Neuronal stem cell (in vitro differentiated cells): ENCODE measurements at regions not wholly inside any gene's neighbourhood (a gene's known extent, or its start where the extent isn't known, plus 50 kb on each side); places are given as distances from the start of the nearest gene placed in this dataset.

Experiments used
- DNase-seq: peaks from one replicate; pipeline ENCODE4 v3.0.0-alpha.2; 2013; ENCODE audit warnings: low spot score
- H2AFZ ChIP-seq: one replicate; pipeline ENCODE4 v1.6.1; 2013; ENCODE audit warnings: mild to moderate bottlenecking, low read length, inconsistent platforms
- H2AK5ac ChIP-seq: 2 replicates; pipeline ENCODE4 v1.6.1; 2013; ENCODE audit warnings: low read depth, mild to moderate bottlenecking, inconsistent platforms, low read length, moderate library complexity, mixed read lengths
- H2BK120ac ChIP-seq: 2 replicates; pipeline ENCODE4 v1.6.1; 2013; ENCODE audit warnings: low read depth, mild to moderate bottlenecking, inconsistent platforms, low read length, moderate library complexity, mixed read lengths
- H2BK12ac ChIP-seq: one replicate; pipeline ENCODE4 v1.6.1; 2013; ENCODE audit warnings: low read length, inconsistent platforms
- H2BK15ac ChIP-seq: 2 replicates; pipeline ENCODE4 v1.6.1; 2013; ENCODE audit warnings: mild to moderate bottlenecking, low read length, inconsistent platforms, mixed read lengths
- H2BK5ac ChIP-seq: one replicate; pipeline ENCODE4 v1.6.1; 2013; ENCODE audit warnings: inconsistent platforms, mild to moderate bottlenecking, low read length, moderate library complexity
- H3K14ac ChIP-seq: one replicate; pipeline ENCODE4 v1.6.1; 2013; ENCODE audit warnings: low read length, inconsistent platforms
- H3K18ac ChIP-seq: 2 replicates; pipeline ENCODE4 v1.6.1; 2013; ENCODE audit warnings: low read length, inconsistent platforms
- H3K23ac ChIP-seq: 2 replicates; pipeline ENCODE4 v1.6.1; 2013; ENCODE audit warnings: low read depth, mild to moderate bottlenecking, mixed read lengths, low read length, inconsistent platforms; ENCODE audit not compliant: poor library complexity
- H3K27ac ChIP-seq: replicated peaks from 3 replicates; pipeline ENCODE4 v1.5.1; 2013; ENCODE audit warnings: low read length, inconsistent platforms
- H3K27me3 ChIP-seq, 3 experiments: 2 replicates each; pipeline ENCODE4 v1.6.1; 2013; ENCODE audit warnings: low read length in 3 of 3, mild to moderate bottlenecking in 2 of 3, inconsistent platforms in 1 of 3, low read depth in 1 of 3, mixed read lengths in 1 of 3, moderate library complexity in 1 of 3; ENCODE audit not compliant: control insufficient read depth in 3 of 3, insufficient read depth in 3 of 3
- H3K36me3 ChIP-seq, 2 donors: replicated peaks in 1 of 2; 2 replicates each; pipeline ENCODE4 v1.6.1; 2013; ENCODE audit warnings: low read length in 2 of 2; ENCODE audit not compliant: control insufficient read depth in 2 of 2, insufficient read depth in 2 of 2
- H3K4ac ChIP-seq: 2 replicates; pipeline ENCODE4 v1.6.1; 2013; ENCODE audit warnings: inconsistent platforms, mild to moderate bottlenecking, low read length, moderate library complexity
- H3K4me1 ChIP-seq, 2 donors: 1 replicate in 1 of 2; 2 replicates in 1 of 2; pipeline ENCODE4 v1.6.1; 2013; ENCODE audit warnings: low read length in 2 of 2, low read depth in 1 of 2; ENCODE audit not compliant: control insufficient read depth in 2 of 2, insufficient read depth in 1 of 2
- H3K4me2 ChIP-seq: one replicate; pipeline ENCODE4 v1.6.1; 2013; ENCODE audit warnings: mild to moderate bottlenecking, low read length, inconsistent platforms; ENCODE audit not compliant: insufficient read depth, poor library complexity, severe bottlenecking
- H3K4me3 ChIP-seq, 2 donors: 2 replicates each; pipeline ENCODE4 v1.5.1; 2013; ENCODE audit warnings: low read length in 2 of 2, mild to moderate bottlenecking in 2 of 2, inconsistent platforms in 1 of 2, moderate library complexity in 1 of 2
- H3K79me1 ChIP-seq: one replicate; pipeline ENCODE4 v1.6.1; 2013; ENCODE audit warnings: low read depth, mild to moderate bottlenecking, inconsistent platforms, low read length, moderate library complexity
- H3K9ac ChIP-seq: one replicate; pipeline ENCODE4 v1.6.1; 2013; ENCODE audit warnings: mild to moderate bottlenecking, low read depth, low read length, inconsistent platforms; ENCODE audit not compliant: poor library complexity
- H3K9me3 ChIP-seq, 2 donors: replicated peaks in 1 of 2; 2 replicates each; pipeline versions ENCODE3 to v1.6.1; 2013; ENCODE audit warnings: low read length in 2 of 2, mild to moderate bottlenecking in 2 of 2, inconsistent platforms in 1 of 2, low read depth in 1 of 2, mixed read lengths in 1 of 2, moderate library complexity in 1 of 2; ENCODE audit not compliant: control insufficient read depth in 2 of 2, insufficient read depth in 1 of 2
- H4K8ac ChIP-seq: one replicate; pipeline ENCODE4 v1.6.1; 2013; ENCODE audit warnings: low read depth, mild to moderate bottlenecking, inconsistent platforms, low read length, moderate library complexity
- H4K91ac ChIP-seq: one replicate; pipeline ENCODE4 v1.6.1; 2013; ENCODE audit warnings: low read length, low read depth, mild to moderate bottlenecking, inconsistent platforms; ENCODE audit not compliant: poor library complexity
- WGBS, 2 donors: extraction: QIAGEN DNeasy Blood & Tissue Kit; methylation state at CpG; one replicate each; pipeline ENCODE4 v1.1.7; 2013; ENCODE audit warnings: missing lambda C conversion rate in 2 of 2, mixed read lengths in 1 of 2; ENCODE audit not compliant: insufficient read length in 2 of 2, insufficient replicate concordance in 1 of 2; ENCODE audit errors: extremely low coverage in 2 of 2; 5-methylcytosine and 5-hydroxymethylcytosine counted together

- no peak for DNase-seq
- no peak overlapping the region for H2AK5ac ChIP-seq
- no peak overlapping the region for H4K91ac ChIP-seq
- no CpG with 5 or more reads among the region's 3 CpGs for WGBS, 2 donors
- H2AFZ ChIP-seq = no peak overlapping the region
- H4K8ac ChIP-seq = no peak overlapping the region
- no peak overlapping the region for H3K18ac ChIP-seq
- H3K23ac ChIP-seq = no peak overlapping the region
- no peak overlapping the region for H3K4me2 ChIP-seq
- no peak overlapping the region for H2BK120ac ChIP-seq
- no peaks in the 10 kb centered on the region for H3K27me3 ChIP-seq
- no peak overlapping the region for H3K9ac ChIP-seq
- H3K27ac ChIP-seq = no peak overlapping the region
- no peak overlapping the region for H3K4ac ChIP-seq
- no peak overlapping the region for H3K4me3 ChIP-seq
- peaks cover 2% of the 10 kb centered on the region for H3K79me1 ChIP-seq
- no peak overlapping the region for H2BK12ac ChIP-seq
- H3K14ac ChIP-seq = no peak overlapping the region
- no peaks in the 10 kb centered on the region for H3K36me3 ChIP-seq
- no peaks in the 10 kb centered on the region for H3K4me1 ChIP-seq
- H3K9me3 ChIP-seq = peaks cover 0 to 4% of the 10 kb centered on the region in 2 donors
- H2BK15ac ChIP-seq = no peak overlapping the region
- no peak overlapping the region for H2BK5ac ChIP-seq
Observed at GRCh38 chr7:42385912-42386311, 148.9 kb upstream of the GLI3 start.

GRCh38 chr7:42381161-42381560, 144.2 kb upstream of the GLI3 start:
- no peak overlapping the region for H3K4me2 ChIP-seq
- no peaks in the 10 kb centered on the region for H3K36me3 ChIP-seq
- no peak overlapping the region for H2BK15ac ChIP-seq
- H3K27ac ChIP-seq = no peak overlapping the region
- H4K91ac ChIP-seq = no peak overlapping the region
- H3K23ac ChIP-seq = no peak overlapping the region
- WGBS, 2 donors = no CpG with 5 or more reads among the region's 1 CpG
- no peaks in the 10 kb centered on the region for H3K4me1 ChIP-seq
- no peak overlapping the region for H3K14ac ChIP-seq
- H2AFZ ChIP-seq = no peak overlapping the region
- H2BK5ac ChIP-seq = no peak overlapping the region
- no peaks in the 10 kb centered on the region for H3K27me3 ChIP-seq
- H2BK12ac ChIP-seq = no peak overlapping the region
- no peak overlapping the region for H2AK5ac ChIP-seq
- no peak overlapping the region for H2BK120ac ChIP-seq
- no peaks in the 10 kb centered on the region for H3K79me1 ChIP-seq
- peaks cover 0 to 4% of the 10 kb centered on the region in 2 donors for H3K9me3 ChIP-seq
- H3K9ac ChIP-seq = no peak overlapping the region
- DNase-seq = no peak
- no peak overlapping the region for H3K4me3 ChIP-seq
- H4K8ac ChIP-seq = no peak overlapping the region
- H3K18ac ChIP-seq = no peak overlapping the region
- H3K4ac ChIP-seq = no peak overlapping the region

GRCh38 chr7:42380401-42380800, 143.4 kb upstream of the GLI3 start:
- Histone ChIP-seq H3K4me1 (no peaks in the 10 kb centered on the region), H3K4ac (no peak overlapping the region), H3K14ac (no peak overlapping the region), H4K8ac (no peak overlapping the region), H2BK5ac (no peak overlapping the region), H2AK5ac (no peak overlapping the region), H3K36me3 (no peaks in the 10 kb centered on the region), H4K91ac (no peak overlapping the region), H3K27ac (no peak overlapping the region), H3K9me3 (peaks cover 0 to 4% of the 10 kb centered on the region in 2 donors), H3K9ac (no peak overlapping the region), H3K79me1 (no peaks in the 10 kb centered on the region), H3K23ac (no peak overlapping the region), H3K27me3 (no peaks in the 10 kb centered on the region), H3K4me3 (no peak overlapping the region), H2AFZ (no peak overlapping the region), H2BK120ac (no peak overlapping the region), H3K18ac (no peak overlapping the region), H2BK15ac (no peak overlapping the region), H2BK12ac (no peak overlapping the region), H3K4me2 (no peak overlapping the region)
- no CpG with 5 or more reads among the region's 1 CpG for WGBS, 2 donors
- no peak for DNase-seq

GRCh38 chr7:42378149-42378548, 141.1 kb upstream of the GLI3 start:
- Histone ChIP-seq H4K91ac (no peak overlapping the region), H3K36me3 (no peaks in the 10 kb centered on the region), H3K18ac (no peak overlapping the region), H2BK15ac (no peak overlapping the region), H4K8ac (no peak overlapping the region), H3K23ac (no peak overlapping the region), H2BK12ac (no peak overlapping the region), H3K27me3 (no peaks in the 10 kb centered on the region), H3K9me3 (peaks cover 0 to 4% of the 10 kb centered on the region in 2 donors), H3K27ac (no peak overlapping the region), H3K14ac (no peak overlapping the region), H2BK120ac (no peak overlapping the region), H3K79me1 (no peaks in the 10 kb centered on the region), H2AK5ac (no peak overlapping the region), H3K4ac (no peak overlapping the region), H2AFZ (no peak overlapping the region), H2BK5ac (no peak overlapping the region), H3K4me3 (no peak overlapping the region), H3K9ac (no peak overlapping the region), H3K4me2 (no peak overlapping the region), H3K4me1 (no peaks in the 10 kb centered on the region)
- no CpG with 5 or more reads among the region's 3 CpGs for WGBS, 2 donors
- DNase-seq = no peak
